GM03348 (cell line): ENCODE measurements at regions not wholly inside any gene's neighbourhood (a gene's known extent, or its start where the extent isn't known, plus 50 kb on each side); places are given as distances from the start of the nearest gene placed in this dataset.

Source experiments
- DNase-seq: peaks from one replicate; pipeline ENCODE4 v3.0.0; 2012; ENCODE audit warnings: low spot score

DNA sequence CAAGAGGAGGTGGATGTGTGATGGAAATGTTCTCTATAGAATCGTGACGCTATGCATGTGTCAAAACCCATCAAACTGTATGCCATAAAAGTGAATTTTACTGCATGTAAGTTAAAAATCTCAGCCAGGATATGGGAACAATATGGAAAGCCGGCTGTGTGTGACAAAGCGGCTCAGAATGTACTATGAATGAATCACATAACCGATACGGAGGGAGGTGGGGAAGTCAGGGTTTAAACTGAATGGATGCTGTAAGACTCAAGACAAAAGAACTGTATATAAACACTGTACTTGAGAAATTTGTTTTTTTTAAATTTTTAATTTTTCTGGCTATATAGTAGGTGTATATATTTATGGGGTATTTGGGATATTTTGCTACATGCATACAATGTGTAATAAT, 111.6 kb upstream of the PDE4B start:
- DNase-seq = peak; percentile 51

GRCh38 chr1:65687428-65688214, 105.1 kb upstream of the PDE4B start:
- peak; percentile 79 for DNase-seq

- DNase-seq = no peak
Measured at GRCh38 chr1:65688215-65688566, 104.5 kb upstream of the PDE4B start.

GRCh38 chr1:65688848-65689247, 103.8 kb upstream of the PDE4B start:
- no peak for DNase-seq

GRCh38 chr1:65691152-65691900, 101.4 kb upstream of the PDE4B start:
- DNase-seq = no peak

DNA sequence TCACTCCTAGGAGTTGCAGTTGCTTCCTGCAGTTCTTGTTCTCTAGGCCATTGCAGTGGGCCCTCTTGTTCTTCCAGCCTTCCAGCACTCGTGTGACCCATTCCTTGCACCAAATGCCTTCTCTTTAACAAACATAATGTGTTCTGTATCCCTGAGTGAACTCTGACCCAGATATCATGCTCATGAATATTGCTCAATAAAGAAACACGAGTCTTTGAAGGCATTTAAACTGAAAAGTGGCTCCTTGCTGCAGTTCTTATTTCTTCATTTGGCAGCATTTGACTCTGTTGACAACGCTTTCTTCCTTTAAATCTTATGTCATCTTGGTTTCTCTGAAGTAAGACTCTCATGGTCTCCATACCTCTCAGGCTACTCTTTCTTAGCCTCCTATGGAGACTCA, 100.7 kb upstream of the PDE4B start:
- no peak for DNase-seq

DNA sequence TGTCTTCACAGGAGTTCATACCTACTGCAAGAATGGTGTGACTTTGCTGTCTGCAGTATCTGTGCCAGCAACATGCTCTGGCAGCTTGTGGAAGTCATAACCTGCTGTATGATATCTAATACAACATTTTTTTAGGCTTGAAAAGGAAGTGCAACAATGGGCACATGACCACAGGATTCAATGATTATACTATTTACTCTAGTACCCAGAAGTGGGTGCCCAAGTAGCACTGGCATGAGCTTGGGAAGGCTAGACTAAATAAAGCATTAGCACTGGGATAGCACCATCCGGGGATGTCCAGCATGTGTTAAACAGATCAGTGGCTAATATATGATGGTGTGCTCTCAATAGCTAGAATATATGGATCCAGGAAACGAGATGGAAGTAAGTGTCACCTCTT, 98.6 kb upstream of the PDE4B start:
- DNase-seq = no peak

DNA sequence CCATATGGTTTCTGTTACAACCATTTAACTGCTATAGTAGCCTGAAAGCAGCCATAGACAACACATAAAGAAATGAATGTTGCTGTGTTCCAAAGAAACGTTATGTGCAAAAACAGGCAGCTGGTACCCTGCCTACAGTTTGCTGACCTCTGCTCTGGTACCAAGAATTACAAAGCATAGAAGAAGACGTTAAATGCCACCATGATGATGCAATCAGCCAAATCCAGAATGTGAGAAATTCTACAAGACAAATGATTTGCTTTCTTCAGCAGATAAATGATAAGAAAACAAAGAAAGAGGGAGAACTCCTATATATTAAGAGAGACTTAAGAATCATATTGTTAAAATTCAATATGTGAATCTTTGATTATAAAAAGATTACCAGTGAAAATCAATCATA, 97.8 kb upstream of the PDE4B start:
- no peak for DNase-seq

- no peak for DNase-seq
Measured at GRCh38 chr1:65698590-65698989, 94.1 kb upstream of the PDE4B start.

GRCh38 chr1:65703853-65704252, 88.8 kb upstream of the PDE4B start:
- DNase-seq = no peak

DNA sequence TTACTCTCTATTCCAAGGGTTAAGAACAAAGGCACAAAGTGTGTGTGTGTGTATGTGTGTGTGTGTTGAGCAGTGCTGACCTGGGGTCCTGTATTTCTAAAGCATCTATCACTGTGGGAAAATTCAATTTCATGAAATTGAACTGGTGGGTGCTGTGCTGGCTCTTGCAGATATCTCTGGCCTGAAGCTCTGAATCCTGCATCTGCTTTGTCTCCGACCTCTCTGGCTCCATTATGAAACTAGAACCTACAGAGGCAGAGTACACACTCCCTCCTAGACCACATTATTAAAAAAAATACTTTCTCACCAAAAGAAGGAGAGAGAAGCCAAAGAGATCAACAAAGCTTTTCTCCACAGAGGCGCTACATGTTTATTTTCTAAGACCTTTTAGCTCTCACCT, 88.4 kb upstream of the PDE4B start:
- no peak for DNase-seq

DNA sequence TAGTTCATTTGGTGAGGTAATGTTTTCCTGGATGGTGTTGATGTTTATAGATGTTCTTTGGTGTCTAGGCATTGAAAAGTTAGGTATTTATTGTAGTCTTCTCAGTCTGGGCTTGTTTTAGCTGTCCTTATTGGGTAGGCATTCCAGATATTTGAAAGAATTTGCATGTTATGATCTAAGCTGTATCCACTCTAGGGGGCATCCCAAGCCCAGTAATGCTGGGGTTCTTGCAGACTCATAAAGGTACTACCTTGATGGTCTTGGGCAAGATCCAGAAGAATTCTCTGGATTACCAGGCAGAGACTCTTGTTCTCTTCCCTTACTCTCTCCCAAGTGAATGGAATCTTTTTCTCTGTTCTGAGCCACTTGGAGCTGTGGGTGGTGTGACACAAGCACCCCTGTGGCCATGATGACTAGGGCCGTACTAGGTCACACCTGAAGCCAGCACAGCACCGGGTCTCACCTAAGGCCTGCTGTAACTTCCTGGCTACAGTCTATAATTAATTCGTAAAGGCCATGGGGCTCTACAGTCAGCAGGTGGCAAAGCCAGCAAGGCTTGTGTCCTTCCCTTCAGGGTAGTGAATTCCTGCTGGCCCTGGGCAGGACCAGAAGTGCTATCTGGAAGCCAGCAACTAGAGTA, 74.8 kb upstream of the PDE4B start:
- DNase-seq = no peak

DNA sequence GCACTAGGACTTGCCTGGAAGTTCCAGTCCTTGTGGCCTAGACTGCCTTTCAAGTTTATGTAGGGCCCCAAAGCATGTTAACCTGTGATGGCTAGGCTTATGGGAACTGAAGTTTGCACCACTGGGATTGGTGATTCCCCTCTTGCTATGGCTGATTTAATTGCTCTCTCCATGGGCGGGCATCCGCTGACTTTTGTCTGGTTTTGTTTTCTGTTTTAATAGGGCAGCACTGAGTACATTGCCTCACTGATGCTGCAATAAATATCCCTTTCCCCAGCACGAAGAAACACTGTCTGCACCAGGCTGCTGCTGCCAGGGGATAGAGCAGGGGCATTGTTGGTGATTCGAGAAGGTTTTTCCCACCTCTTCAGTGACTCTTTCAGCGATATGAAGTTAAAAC, 73.3 kb upstream of the PDE4B start:
- DNase-seq = no peak

DNA sequence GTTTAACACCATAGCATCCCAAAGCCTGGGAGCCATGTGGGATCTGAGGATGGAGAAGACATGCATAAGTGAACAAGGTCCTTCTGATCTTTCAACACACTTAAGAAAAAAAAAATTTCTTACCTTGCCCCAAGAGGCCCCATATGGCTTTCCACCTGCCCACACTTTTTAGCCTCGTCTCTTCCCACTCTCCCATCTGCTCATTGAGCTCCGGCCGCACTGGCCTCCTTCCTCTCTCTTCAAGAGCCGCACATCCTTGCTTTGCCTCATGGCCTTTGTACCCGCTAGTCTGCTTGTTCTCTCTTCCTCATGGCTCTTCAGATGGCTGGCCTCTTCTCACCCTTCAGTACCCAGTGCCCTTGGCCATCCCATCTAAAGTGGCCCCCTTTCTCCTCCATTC, 70.2 kb upstream of the PDE4B start:
- DNase-seq = no peak

- no peak for DNase-seq
Measured at GRCh38 chr1:65724151-65724550, 68.5 kb upstream of the PDE4B start.

- DNase-seq = no peak
Measured at GRCh38 chr1:65725064-65725463, 67.6 kb upstream of the PDE4B start.

GRCh38 chr1:65728504-65728903, 64.2 kb upstream of the PDE4B start:
- DNase-seq = no peak

DNA sequence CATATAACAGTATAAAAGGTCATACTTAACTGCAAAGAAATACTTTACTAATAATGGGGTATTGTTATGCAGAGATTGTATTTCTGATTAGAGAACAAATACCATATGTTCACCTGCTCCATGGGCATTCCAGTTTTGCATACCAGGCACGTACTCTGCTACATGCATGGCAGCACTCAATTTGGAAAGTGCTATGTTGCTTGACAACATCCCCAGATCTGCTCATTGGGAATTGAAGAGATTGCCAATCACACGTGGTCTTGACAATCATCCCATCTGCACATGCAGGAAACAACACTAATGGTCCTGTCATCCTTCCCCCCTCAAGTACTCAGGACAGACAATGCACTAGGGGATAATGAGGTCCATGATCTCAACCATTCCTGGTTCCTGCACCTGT, 63.4 kb upstream of the PDE4B start:
- no peak for DNase-seq

DNA sequence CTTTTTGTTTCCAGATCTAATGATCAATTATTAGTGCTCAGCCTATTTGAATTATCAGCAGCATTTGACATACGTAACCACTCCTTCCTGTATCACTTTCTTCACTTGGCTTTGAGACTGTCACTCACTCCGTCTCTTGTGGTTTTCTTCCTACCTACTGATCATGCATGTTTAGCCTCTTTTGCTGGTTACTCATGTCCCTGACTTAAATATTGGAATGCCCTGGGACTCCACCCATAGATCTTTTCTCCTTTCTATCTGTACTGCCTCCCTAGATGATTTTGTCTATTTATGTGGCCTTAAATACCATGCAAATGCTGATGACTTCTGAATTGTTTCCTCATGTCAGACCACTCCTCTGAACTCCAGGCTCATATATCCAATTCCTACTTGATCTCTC, 57.7 kb upstream of the PDE4B start:
- DNase-seq = peak; percentile 29

- DNase-seq = no peak
Measured at GRCh38 chr1:65741993-65742392, 50.7 kb upstream of the PDE4B start.
